GM18505 (cell line): ENCODE measurements at regions not wholly inside any gene's neighbourhood (a gene's known extent, or its start where the extent isn't known, plus 50 kb on each side); places are given as distances from the start of the nearest gene placed in this dataset.

ENCODE experiments used
- ATAC-seq: cut with Tn5 transposase; IDR thresholded peaks from one replicate; pipeline ENCODE4 v1.9.1; 2021; ENCODE audit not compliant: unreplicated experiment
- POLR2A ChIP-seq: IDR thresholded peaks from 4 replicates; pipeline ENCODE4 v1.6.1; 2011; ENCODE audit warnings: borderline replicate concordance; ENCODE audit not compliant: insufficient read depth, insufficient read length; ENCODE audit errors: extremely low read depth

- no peak for TF ChIP-seq POLR2A
- ATAC-seq, result no peak
Measured at GRCh38 chrX:45954026-45954425, 591.2 kb downstream of the ZNF674 start.

- ATAC-seq, result no peak
Measured at GRCh38 chrX:45952030-45952429, 593.2 kb downstream of the ZNF674 start.

GRCh38 chrX:45935408-45935807 is 609.8 kb downstream of the ZNF674 start:
- ATAC-seq, result no peak
- no peak for TF ChIP-seq POLR2A

More at GRCh38 chrX:45952030-45952429, 593.2 kb downstream of the ZNF674 start:
- no peak for TF ChIP-seq POLR2A

- no peak for TF ChIP-seq POLR2A
Measured at GRCh38 chrX:45912316-45912715, 632.9 kb downstream of the ZNF674 start.

GRCh38 chrX:45907786-45908185 is 637.4 kb downstream of the ZNF674 start:
- ATAC-seq, result no peak
- no peak for TF ChIP-seq POLR2A

More at GRCh38 chrX:45912316-45912715, 632.9 kb downstream of the ZNF674 start:
- ATAC-seq, result no peak

GRCh38 chrX:45903781-45904201 is 641.4 kb downstream of the ZNF674 start:
- no peak for ATAC-seq
- no peak for TF ChIP-seq POLR2A

GRCh38 chrX:45900766-45901615 is 644.2 kb downstream of the ZNF674 start:
- ATAC-seq, result no peak
- no peak for TF ChIP-seq POLR2A

GRCh38 chrX:45894864-45895645 is 650.2 kb downstream of the ZNF674 start:
- ATAC-seq, result no peak
- no peak for TF ChIP-seq POLR2A

GRCh38 chrX:45889471-45889870 is 655.8 kb downstream of the ZNF674 start:
- ATAC-seq, result no peak

GRCh38 chrX:45888518-45888917 is 656.7 kb downstream of the ZNF674 start:
- no peak for ATAC-seq
- TF ChIP-seq POLR2A, result no peak

More at GRCh38 chrX:45889471-45889870, 655.8 kb downstream of the ZNF674 start:
- no peak for TF ChIP-seq POLR2A

GRCh38 chrX:45885931-45886330 is 659.3 kb downstream of the ZNF674 start:
- no peak for ATAC-seq
- no peak for TF ChIP-seq POLR2A

- no peak for TF ChIP-seq POLR2A
- ATAC-seq, result no peak
Measured at GRCh38 chrX:45879512-45879911, 665.7 kb downstream of the ZNF674 start.

GRCh38 chrX:45876206-45876605 is 669.0 kb downstream of the ZNF674 start:
- TF ChIP-seq POLR2A, result no peak
- ATAC-seq, result no peak

GRCh38 chrX:45873781-45874180 is 671.4 kb downstream of the ZNF674 start:
- ATAC-seq, result no peak
- TF ChIP-seq POLR2A, result no peak

GRCh38 chrX:45872480-45872879 is 671.8 kb upstream of the DIPK2B start:
- no peak for ATAC-seq
- no peak for TF ChIP-seq POLR2A

GRCh38 chrX:45868425-45868824 is 667.7 kb upstream of the DIPK2B start:
- no peak for ATAC-seq
- TF ChIP-seq POLR2A, result no peak
